Suprapubic skin (tissue), 3 donors: ENCODE measurements at regions not wholly inside any gene's neighbourhood (a gene's known extent, or its start where the extent isn't known, plus 50 kb on each side); places are given as distances from the start of the nearest gene placed in this dataset.

ENCODE experiments used
- EP300 ChIP-seq: sonication (generic); formaldehyde crosslinking; IDR thresholded peaks from one replicate; pipeline ENCODE4 v1.6.1; 2017; ENCODE audit warnings: antibody characterized with exemption
- TF ChIP-seq, protein P1 (sequence below), 2 donors: fragments of 200-600 bp in 1 of 2; fragments of 450-650 bp in 1 of 2; sonication (generic) in 1 of 2; IDR thresholded peaks; one replicate each; pipeline ENCODE4 v1.5.1; 2016 to 2019; ENCODE audit warnings: antibody characterized with exemption in 2 of 2, mild to moderate bottlenecking in 1 of 2, moderate library complexity in 1 of 2

DNA sequence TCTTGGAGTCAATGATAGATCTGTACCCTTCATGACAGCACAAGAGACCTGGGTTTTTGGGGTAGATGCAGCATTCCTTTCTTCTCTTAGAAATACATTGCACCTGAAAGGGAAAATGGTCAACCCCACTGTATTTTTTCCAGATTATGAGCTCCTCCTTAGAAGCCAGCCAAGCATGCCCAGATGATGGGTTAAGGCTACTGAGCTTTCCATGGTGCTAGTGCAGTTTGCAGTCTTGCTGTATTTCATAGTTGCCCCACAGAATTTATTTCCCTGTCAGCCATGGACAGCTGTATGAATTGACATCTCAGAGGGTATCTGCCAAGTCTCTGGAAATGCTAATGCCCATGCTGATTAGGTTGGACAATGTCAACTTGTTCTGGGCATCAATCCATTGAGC is 73.7 kb upstream of the H2AZ1 start:
- TF ChIP-seq, protein P1, sequence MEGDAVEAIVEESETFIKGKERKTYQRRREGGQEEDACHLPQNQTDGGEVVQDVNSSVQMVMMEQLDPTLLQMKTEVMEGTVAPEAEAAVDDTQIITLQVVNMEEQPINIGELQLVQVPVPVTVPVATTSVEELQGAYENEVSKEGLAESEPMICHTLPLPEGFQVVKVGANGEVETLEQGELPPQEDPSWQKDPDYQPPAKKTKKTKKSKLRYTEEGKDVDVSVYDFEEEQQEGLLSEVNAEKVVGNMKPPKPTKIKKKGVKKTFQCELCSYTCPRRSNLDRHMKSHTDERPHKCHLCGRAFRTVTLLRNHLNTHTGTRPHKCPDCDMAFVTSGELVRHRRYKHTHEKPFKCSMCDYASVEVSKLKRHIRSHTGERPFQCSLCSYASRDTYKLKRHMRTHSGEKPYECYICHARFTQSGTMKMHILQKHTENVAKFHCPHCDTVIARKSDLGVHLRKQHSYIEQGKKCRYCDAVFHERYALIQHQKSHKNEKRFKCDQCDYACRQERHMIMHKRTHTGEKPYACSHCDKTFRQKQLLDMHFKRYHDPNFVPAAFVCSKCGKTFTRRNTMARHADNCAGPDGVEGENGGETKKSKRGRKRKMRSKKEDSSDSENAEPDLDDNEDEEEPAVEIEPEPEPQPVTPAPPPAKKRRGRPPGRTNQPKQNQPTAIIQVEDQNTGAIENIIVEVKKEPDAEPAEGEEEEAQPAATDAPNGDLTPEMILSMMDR (IDR thresholded peaks at IDR 0.05): no peak
- no peak for TF ChIP-seq EP300
